ENCODE measurements at regions not wholly inside any gene's neighbourhood (a gene's known extent, or its start where the extent isn't known, plus 50 kb on each side); places are given as distances from the start of the nearest gene placed in this dataset.

DNA sequence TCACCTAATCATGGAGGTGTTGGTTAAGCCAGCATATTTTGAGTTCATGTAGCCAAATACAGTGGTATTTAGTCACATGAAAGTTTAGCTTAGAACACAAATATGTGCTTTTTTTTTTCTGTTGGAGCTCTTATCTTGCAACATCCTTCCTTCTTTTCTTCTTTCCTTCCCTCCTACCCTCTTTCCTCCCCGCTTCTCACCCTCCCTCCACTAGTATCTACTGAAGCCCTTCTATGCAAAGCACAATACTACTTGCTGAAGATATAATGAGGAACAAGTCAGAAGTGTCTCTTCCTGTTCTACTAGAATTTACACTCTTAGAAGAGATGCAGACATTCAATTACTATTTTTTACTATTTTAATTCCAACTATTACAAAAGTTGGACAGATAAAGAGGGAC lies 105.0 kb upstream of the ITGA4 start:
- no peak for TF ChIP-seq POLR2A (IDR thresholded peaks at IDR 0.05)
- TF ChIP-seq CTCF (IDR thresholded peaks at IDR 0.05), result no peak

All from breast epithelium (tissue), 3 donors.